ENCODE measurements at regions not wholly inside any gene's neighbourhood (a gene's known extent, or its start where the extent isn't known, plus 50 kb on each side); places are given as distances from the start of the nearest gene placed in this dataset.
A peak's percentile ranks its signal among the peaks of the same experiment; 100 is the strongest.

DNA sequence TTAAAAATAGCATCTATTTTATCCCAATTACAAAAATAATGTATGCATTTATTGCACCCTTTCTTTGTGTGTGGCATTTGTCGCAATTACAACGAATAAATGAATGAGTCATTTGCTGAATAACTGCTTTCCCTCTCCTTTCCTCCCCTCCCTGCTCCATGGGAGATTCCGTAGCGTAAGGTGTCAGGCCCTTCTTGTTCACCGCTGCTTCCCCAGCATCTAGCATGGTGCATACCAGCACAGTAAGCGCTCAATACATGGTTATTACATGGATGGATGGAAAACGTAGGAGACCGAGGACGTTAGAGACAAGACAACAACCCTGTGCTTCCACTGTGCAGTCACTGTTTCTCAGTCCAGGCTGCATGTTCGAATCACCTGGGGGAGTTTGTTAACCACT lies 336.0 kb upstream of the EEF2KMT start:
- no peak for ATAC-seq (ENCODE audit: low FRiP score)
- TF ChIP-seq, protein P1, sequence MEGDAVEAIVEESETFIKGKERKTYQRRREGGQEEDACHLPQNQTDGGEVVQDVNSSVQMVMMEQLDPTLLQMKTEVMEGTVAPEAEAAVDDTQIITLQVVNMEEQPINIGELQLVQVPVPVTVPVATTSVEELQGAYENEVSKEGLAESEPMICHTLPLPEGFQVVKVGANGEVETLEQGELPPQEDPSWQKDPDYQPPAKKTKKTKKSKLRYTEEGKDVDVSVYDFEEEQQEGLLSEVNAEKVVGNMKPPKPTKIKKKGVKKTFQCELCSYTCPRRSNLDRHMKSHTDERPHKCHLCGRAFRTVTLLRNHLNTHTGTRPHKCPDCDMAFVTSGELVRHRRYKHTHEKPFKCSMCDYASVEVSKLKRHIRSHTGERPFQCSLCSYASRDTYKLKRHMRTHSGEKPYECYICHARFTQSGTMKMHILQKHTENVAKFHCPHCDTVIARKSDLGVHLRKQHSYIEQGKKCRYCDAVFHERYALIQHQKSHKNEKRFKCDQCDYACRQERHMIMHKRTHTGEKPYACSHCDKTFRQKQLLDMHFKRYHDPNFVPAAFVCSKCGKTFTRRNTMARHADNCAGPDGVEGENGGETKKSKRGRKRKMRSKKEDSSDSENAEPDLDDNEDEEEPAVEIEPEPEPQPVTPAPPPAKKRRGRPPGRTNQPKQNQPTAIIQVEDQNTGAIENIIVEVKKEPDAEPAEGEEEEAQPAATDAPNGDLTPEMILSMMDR (IDR thresholded peaks at IDR 0.05), result no peak
- no peak for DNase-seq (ENCODE audit: low spot score)

DNA sequence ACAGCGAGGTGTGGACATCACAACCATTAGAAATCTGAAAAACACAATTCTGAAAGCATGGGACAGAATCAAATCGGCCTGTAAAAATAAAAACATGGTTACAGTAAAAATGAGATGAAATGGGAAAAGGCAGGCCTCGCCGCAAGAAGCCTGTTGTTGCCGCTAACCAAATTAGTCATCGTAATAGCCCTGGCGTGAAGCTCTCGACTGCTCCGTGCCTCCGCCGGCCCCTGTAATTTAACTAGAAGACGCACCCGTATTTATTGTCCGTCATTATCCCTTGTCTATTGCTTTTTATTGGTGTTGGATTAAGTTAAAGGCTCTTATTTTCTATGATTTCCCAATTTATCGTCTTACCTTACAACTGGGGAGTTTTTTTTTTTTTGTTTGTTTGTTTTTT lies 334.6 kb upstream of the EEF2KMT start:
- DNase-seq (ENCODE audit: low spot score), result no peak
- no peak for ATAC-seq (ENCODE audit: low FRiP score)

DNA sequence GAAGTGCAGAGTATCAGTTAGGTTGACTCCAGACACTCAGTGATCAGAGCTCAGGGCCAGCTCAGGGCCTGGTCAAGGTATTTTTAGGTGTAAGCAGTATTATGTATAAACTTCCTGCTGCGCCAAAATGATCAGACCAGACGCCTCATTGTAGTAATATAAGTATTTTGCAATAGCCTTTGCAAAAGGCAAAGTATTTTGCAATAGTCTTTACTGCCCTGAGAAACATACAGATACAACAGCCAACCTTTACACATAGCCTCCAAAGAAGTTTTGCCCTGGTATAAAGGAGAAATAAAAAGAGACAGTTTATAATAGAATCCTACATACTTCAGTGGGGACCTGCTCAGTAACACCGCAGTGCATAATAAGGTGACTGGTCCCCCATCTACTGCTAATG lies 333.0 kb upstream of the EEF2KMT start:
- ATAC-seq (ENCODE audit: low FRiP score), result peak; percentile 52

More for the DNA sequence above, 334.6 kb upstream of the EEF2KMT start:
- TF ChIP-seq, protein P1 (IDR thresholded peaks at IDR 0.05), result no peak

DNA sequence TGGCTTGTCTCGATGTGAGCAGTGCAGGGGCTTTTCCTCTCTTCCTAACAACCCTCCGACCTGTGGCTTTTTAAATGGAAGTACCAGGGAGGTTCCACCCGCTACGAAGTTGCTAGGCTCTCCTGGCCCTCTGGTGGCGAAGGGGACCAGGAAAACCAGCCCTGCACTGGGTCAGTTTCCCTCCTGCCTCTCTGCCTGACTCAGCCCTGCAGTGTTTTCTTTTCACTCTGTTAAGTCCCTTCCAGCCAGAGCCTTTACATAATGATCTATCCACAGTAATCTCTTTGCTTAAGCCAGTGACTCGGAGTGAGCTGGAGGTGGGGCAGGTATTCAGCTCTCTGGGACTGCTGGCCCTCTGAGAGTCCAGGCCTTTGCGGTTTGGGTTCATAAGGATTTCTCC lies 331.3 kb upstream of the EEF2KMT start:
- TF ChIP-seq, protein P1 (IDR thresholded peaks at IDR 0.05), result no peak
- ATAC-seq (ENCODE audit: low FRiP score) (no peak), DNase-seq (ENCODE audit: low spot score) (no peak)

More for the DNA sequence above, 333.0 kb upstream of the EEF2KMT start:
- TF ChIP-seq, protein P1 (IDR thresholded peaks at IDR 0.05), result no peak
- DNase-seq (ENCODE audit: low spot score), result no peak

DNA sequence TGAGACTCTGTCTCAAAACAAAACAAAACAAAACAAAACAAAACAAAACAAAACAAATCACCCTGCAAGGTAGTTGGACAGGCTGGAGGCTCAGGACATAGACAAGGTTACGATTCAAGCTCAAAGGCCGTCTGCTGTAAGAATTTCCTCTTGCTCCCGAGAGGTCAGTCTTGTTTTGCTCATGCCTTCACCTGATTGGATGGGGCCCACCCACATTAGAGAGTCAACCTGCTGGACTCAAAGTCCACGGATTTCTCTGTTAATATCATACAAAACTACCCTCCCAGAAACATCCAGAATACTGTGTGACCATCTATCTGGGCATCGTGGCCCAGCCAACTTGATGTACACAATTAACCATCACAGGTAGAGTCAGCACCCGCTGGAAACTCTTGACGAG lies 330.0 kb upstream of the EEF2KMT start:
- no peak for DNase-seq (ENCODE audit: low spot score)
- ATAC-seq (ENCODE audit: low FRiP score), result no peak
- TF ChIP-seq, protein P1 (IDR thresholded peaks at IDR 0.05), result no peak

DNA sequence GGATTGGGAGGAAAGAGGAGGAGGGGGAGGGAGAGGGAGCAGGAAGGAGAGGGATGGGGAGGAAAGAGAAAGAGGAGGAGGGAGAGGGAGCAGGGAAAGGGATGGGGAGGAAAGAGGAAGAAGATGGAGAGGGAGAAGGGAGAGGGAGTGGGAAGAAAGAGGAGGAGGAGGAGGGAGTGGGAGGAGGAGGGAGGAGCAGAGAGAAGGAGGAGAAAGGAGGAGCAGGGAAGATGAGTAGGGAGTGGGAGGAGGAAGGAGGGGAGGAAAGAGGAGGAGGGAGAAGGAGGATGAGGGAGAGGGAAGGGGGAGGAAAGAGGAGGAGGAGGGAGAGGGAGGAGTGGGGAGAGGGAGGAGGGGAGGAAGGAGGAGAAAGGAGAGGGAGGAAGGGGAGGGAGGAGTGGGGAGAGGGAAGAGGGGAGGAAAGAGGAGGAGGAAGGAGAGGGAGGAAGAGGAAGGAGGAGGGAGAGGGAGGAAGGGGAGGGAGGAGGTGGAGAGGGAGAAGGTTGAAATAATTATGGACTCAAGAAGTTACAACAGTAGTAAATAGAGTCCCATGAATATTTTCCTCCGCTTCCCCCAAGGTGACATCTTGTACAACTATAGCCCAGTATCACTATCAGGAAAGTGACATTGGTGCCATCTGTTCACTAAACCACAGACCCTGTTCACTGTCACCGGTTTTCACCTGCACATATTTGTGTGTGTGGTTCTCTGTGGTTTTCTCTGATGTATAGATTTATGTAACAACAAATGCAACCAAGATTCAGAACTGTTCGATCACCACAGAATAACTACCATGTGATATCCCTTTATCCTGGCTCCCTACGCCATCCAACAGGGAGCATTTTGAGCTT lies 325.3 kb upstream of the EEF2KMT start:
- no peak for ATAC-seq (ENCODE audit: low FRiP score)
- TF ChIP-seq, protein P1 (IDR thresholded peaks at IDR 0.05), result no peak
- no peak for DNase-seq (ENCODE audit: low spot score)

DNA sequence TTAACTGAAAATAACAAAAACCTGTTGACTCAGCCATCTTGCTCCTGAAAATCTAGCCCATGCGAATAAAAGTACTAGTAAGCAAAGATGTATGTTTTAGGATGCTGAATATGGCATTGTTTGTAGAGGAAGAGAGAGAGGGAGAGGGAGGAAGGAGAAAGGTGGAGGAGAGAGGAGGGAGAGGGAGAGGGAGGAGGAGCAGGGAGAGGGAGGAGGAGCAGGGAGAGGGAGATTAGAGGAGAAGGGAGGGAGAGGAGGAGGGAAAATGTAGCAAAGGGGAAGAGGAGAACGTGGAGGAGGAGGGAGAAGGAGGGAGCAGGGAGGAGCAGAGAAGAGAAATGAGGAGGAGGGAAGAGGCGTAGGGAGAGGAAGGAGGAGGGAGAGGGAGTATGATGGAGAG lies 324.5 kb upstream of the EEF2KMT start:
- ATAC-seq (ENCODE audit: low FRiP score) (no peak), DNase-seq (ENCODE audit: low spot score) (no peak)
- TF ChIP-seq, protein P1 (IDR thresholded peaks at IDR 0.05), result no peak
